ENCODE measurements at regions not wholly inside any gene's neighbourhood (a gene's known extent, or its start where the extent isn't known, plus 50 kb on each side); places are given as distances from the start of the nearest gene placed in this dataset.

- intact Hi-C loops (cut with DNase I): no loop called here
- Histone ChIP-seq H3K4me1 (replicated peaks in 1 of 2) (no peaks in the 10 kb centered on the region), H3K36me3 (replicated peaks in 1 of 2) (no peaks in the 10 kb centered on the region), H3K4me3 (no peak overlapping the region), H3K27me3 (no peaks in the 10 kb centered on the region), H3K27ac (no peak overlapping the region), H3K9me3 (replicated peaks in 1 of 3) (no peaks in the 10 kb centered on the region)
- DNase-seq: no peak
- no peak for TF ChIP-seq CTCF (IDR thresholded peaks at IDR 0.05)
- TF ChIP-seq POLR2A (IDR thresholded peaks at IDR 0.05): no peak
- 60 to 64% (median 63%) methylated on average over 6 of the region's 6 CpGs for WGBS, 4 donors
These were observed 174.7 kb downstream of the SHOX2 start for GRCh38 chr3:157931517-157931916.

GRCh38 chr3:157930000-157930780, 176.0 kb downstream of the SHOX2 start:
- no peak for TF ChIP-seq POLR2A (IDR thresholded peaks at IDR 0.05)
- no peak for TF ChIP-seq CTCF (IDR thresholded peaks at IDR 0.05)
- Histone ChIP-seq H3K27me3 (no peaks in the 10 kb centered on the region), H3K27ac (no peak overlapping the region), H3K4me3 (no peak overlapping the region), H3K4me1 (replicated peaks in 1 of 2) (no peaks in the 10 kb centered on the region), H3K36me3 (replicated peaks in 1 of 2) (no peaks in the 10 kb centered on the region), H3K9me3 (replicated peaks in 1 of 3) (no peaks in the 10 kb centered on the region)
- intact Hi-C loops (cut with DNase I): no loop called here
- no peak for DNase-seq
- WGBS, 4 donors: 68 to 73% (median 72%) methylated on average over 4 of the region's 4 CpGs

GRCh38 chr3:157926822-157927221, 179.4 kb downstream of the SHOX2 start:
- H3K27me3 ChIP-seq: no peaks in the 10 kb centered on the region
- TF ChIP-seq POLR2A (IDR thresholded peaks at IDR 0.05) (no peak), CTCF (IDR thresholded peaks at IDR 0.05) (no peak)
- H3K36me3 ChIP-seq (replicated peaks in 1 of 2): no peaks in the 10 kb centered on the region
- DNase-seq: no peak
- 78 to 83% (median 79%) methylated on average over 8 of the region's 8 CpGs for WGBS, 4 donors
- no peak overlapping the region for H3K27ac ChIP-seq
- intact Hi-C loops (cut with DNase I): no loop called here
- no peak overlapping the region for H3K4me3 ChIP-seq
- H3K9me3 ChIP-seq (replicated peaks in 1 of 3): no peaks in the 10 kb centered on the region
- H3K4me1 ChIP-seq (replicated peaks in 1 of 2): no peaks in the 10 kb centered on the region

GRCh38 chr3:157922614-157923013, 183.6 kb downstream of the SHOX2 start:
- intact Hi-C loops (cut with DNase I): no loop called here
- H3K27me3 ChIP-seq: no peaks in the 10 kb centered on the region
- no peak overlapping the region for H3K27ac ChIP-seq
- WGBS, 4 donors: 77 to 96% (median 91%) methylated on average over 1 of the region's 1 CpG
- no peaks in the 10 kb centered on the region for H3K36me3 ChIP-seq (replicated peaks in 1 of 2)
- H3K9me3 ChIP-seq (replicated peaks in 1 of 3): no peaks in the 10 kb centered on the region
- DNase-seq: no peak
- no peaks in the 10 kb centered on the region for H3K4me1 ChIP-seq (replicated peaks in 1 of 2)
- H3K4me3 ChIP-seq: no peak overlapping the region
- TF ChIP-seq CTCF (IDR thresholded peaks at IDR 0.05) (no peak), POLR2A (IDR thresholded peaks at IDR 0.05) (no peak)
